Esophagus muscularis mucosa (tissue), 4 donors: ENCODE measurements at regions not wholly inside any gene's neighbourhood (a gene's known extent, or its start where the extent isn't known, plus 50 kb on each side); places are given as distances from the start of the nearest gene placed in this dataset.
A peak's percentile ranks its signal among the peaks of the same experiment; 100 is the strongest.

Source experiments
- DNase-seq: peaks from one replicate; pipeline ENCODE4 v3.0.0-alpha.2; 2017; ENCODE audit errors: extremely low spot score
- H3K27ac ChIP-seq, 4 donors: fragments of 200-600 bp; sonication (generic); replicated peaks in 1 of 4; 1 replicate in 3 of 4; 2 replicates in 1 of 4; pipeline ENCODE4 v1.5.1; 2016 to 2019; ENCODE audit warnings: mild to moderate bottlenecking in 1 of 4
- H3K27me3 ChIP-seq, 4 donors: fragments of 200-600 bp; sonication (generic); one replicate each; pipeline versions ENCODE4 v1.5.1 to v1.6.0; 2016 to 2019
- H3K36me3 ChIP-seq, 4 donors: fragments of 200-600 bp; sonication (generic); one replicate each; pipeline ENCODE4 v1.5.1; 2016 to 2019
- H3K4me1 ChIP-seq, 4 donors: fragments of 200-600 bp; sonication (generic); one replicate each; pipeline ENCODE4 v1.5.1; 2016 to 2019
- H3K4me3 ChIP-seq, 4 donors: fragments of 200-600 bp; sonication (generic); 1 replicate in 2 of 4; 2 replicates in 2 of 4; pipeline ENCODE4 v1.5.1; 2016 to 2019; ENCODE audit warnings: mild to moderate bottlenecking in 4 of 4, moderate library complexity in 1 of 4
- H3K9me3 ChIP-seq, 4 donors: fragments of 200-600 bp; sonication (generic); 1 replicate in 3 of 4; 2 replicates in 1 of 4; pipeline ENCODE4 v1.5.1; 2016 to 2019
- CTCF ChIP-seq, 3 experiments: fragments of 200-600 bp in 2 of 3; fragments of 450-650 bp in 1 of 3; sonication (generic) in 2 of 3; IDR thresholded peaks; one replicate each; pipeline ENCODE4 v1.5.1; 2017 to 2019; ENCODE audit warnings: antibody characterized with exemption in 3 of 3, mild to moderate bottlenecking in 2 of 3, moderate library complexity in 1 of 3
- EP300 ChIP-seq: sonication (generic); formaldehyde crosslinking; IDR thresholded peaks from one replicate; pipeline ENCODE4 v1.6.1; 2017; ENCODE audit warnings: antibody characterized with exemption
- POLR2A ChIP-seq: fragments of 450-650 bp; IDR thresholded peaks from one replicate; pipeline ENCODE4 v1.6.1; 2017; ENCODE audit warnings: antibody characterized with exemption, moderate library complexity, mild to moderate bottlenecking, low read depth
- POLR2AphosphoS5 ChIP-seq, 2 donors: sonication (generic); formaldehyde crosslinking; IDR thresholded peaks; one replicate each; pipeline ENCODE4 v1.6.1; 2017; ENCODE audit warnings: antibody characterized with exemption in 2 of 2
- WGBS: methylation state at CpG from one replicate; pipeline ENCODE4 v1.1.5; 2018; 5-methylcytosine and 5-hydroxymethylcytosine counted together
- intact Hi-C: fragments of 100-400 bp; cut with DNase I; formaldehyde crosslinking; loops from one replicate; pipeline ENCODE4 v1.15.1; 2023

GRCh38 chr2:30371028-30371689, 75.9 kb upstream of the LCLAT1 start:
- no peaks in the 10 kb centered on the region for H3K27me3 ChIP-seq
- H3K4me1 ChIP-seq, result peaks cover 8 to 32% (median 25%) of the 10 kb centered on the region in 4 donors
- peak overlapping the region in 2 of 4 donors; percentile 4 to 20 for H3K27ac ChIP-seq
- H3K36me3 ChIP-seq, result no peaks in the 10 kb centered on the region
- H3K9me3 ChIP-seq, result no peaks in the 10 kb centered on the region
- no peak for TF ChIP-seq CTCF (IDR thresholded peaks at IDR 0.05)
- TF ChIP-seq POLR2A, result no peak
- TF ChIP-seq EP300, result no peak
- TF ChIP-seq POLR2AphosphoS5 (IDR thresholded peaks at IDR 0.05), result no peak
- DNase-seq, result no peak
- intact Hi-C loops, result no loop called here
- no peak overlapping the region for H3K4me3 ChIP-seq
- WGBS, result 93% methylated on average over 2 of the region's 2 CpGs

- H3K27ac ChIP-seq, result peak overlapping the region in 3 of 4 donors; percentile 4 to 42 (median 27)
- WGBS, result 71% methylated on average over 6 of the region's 6 CpGs
- no peaks in the 10 kb centered on the region for H3K27me3 ChIP-seq
- no peaks in the 10 kb centered on the region for H3K9me3 ChIP-seq
- H3K4me3 ChIP-seq, result no peak overlapping the region
- no peaks in the 10 kb centered on the region for H3K36me3 ChIP-seq
- DNase-seq, result no peak
- intact Hi-C loops, result no loop called here
- peaks cover 6 to 26% (median 20%) of the 10 kb centered on the region in 4 donors for H3K4me1 ChIP-seq
- TF ChIP-seq POLR2AphosphoS5 (IDR thresholded peaks at IDR 0.05) (peak in 1 of 2 donors; percentile 25), POLR2A (no peak)
These were observed 75.2 kb upstream of the LCLAT1 start for GRCh38 chr2:30371772-30372373.

- Histone ChIP-seq H3K36me3 (no peaks in the 10 kb centered on the region), H3K4me3 (no peak overlapping the region), H3K9me3 (no peaks in the 10 kb centered on the region), H3K27me3 (no peaks in the 10 kb centered on the region), H3K27ac (no peak overlapping the region), H3K4me1 (peaks cover 6 to 21% (median 14%) of the 10 kb centered on the region in 4 donors)
- intact Hi-C loops, result no loop called here
- no peak for TF ChIP-seq CTCF (IDR thresholded peaks at IDR 0.05)
- no peak for TF ChIP-seq POLR2A
- TF ChIP-seq POLR2AphosphoS5 (IDR thresholded peaks at IDR 0.05), result no peak
- no peak for TF ChIP-seq EP300
- no peak for DNase-seq
These were observed 74.2 kb upstream of the LCLAT1 start for GRCh38 chr2:30372826-30373225.

- Histone ChIP-seq H3K4me3 (no peak overlapping the region), H3K27ac (no peak overlapping the region), H3K36me3 (no peaks in the 10 kb centered on the region), H3K9me3 (no peaks in the 10 kb centered on the region), H3K27me3 (no peaks in the 10 kb centered on the region), H3K4me1 (peaks cover 6 to 14% (median 7%) of the 10 kb centered on the region in 4 donors)
- TF ChIP-seq CTCF (IDR thresholded peaks at IDR 0.05), result no peak
- DNase-seq, result no peak
- intact Hi-C loops, result no loop called here
- WGBS, result 83% methylated on average over 4 of the region's 9 CpGs
These were observed 73.2 kb upstream of the LCLAT1 start for GRCh38 chr2:30373881-30374302.

GRCh38 chr2:30374380-30374779, 72.7 kb upstream of the LCLAT1 start:
- Histone ChIP-seq H3K27ac (no peak overlapping the region), H3K4me1 (peaks cover 6 to 14% (median 7%) of the 10 kb centered on the region in 4 donors), H3K9me3 (no peaks in the 10 kb centered on the region), H3K4me3 (no peak overlapping the region), H3K36me3 (no peaks in the 10 kb centered on the region), H3K27me3 (no peaks in the 10 kb centered on the region)
- TF ChIP-seq POLR2AphosphoS5 (IDR thresholded peaks at IDR 0.05) (no peak), CTCF (IDR thresholded peaks at IDR 0.05) (no peak), POLR2A (no peak), EP300 (no peak)
- intact Hi-C loops, result no loop called here
- 97% methylated on average over 2 of the region's 2 CpGs for WGBS
- no peak for DNase-seq
